ENCODE measurements at regions not wholly inside any gene's neighbourhood (a gene's known extent, or its start where the extent isn't known, plus 50 kb on each side); places are given as distances from the start of the nearest gene placed in this dataset.

DNA sequence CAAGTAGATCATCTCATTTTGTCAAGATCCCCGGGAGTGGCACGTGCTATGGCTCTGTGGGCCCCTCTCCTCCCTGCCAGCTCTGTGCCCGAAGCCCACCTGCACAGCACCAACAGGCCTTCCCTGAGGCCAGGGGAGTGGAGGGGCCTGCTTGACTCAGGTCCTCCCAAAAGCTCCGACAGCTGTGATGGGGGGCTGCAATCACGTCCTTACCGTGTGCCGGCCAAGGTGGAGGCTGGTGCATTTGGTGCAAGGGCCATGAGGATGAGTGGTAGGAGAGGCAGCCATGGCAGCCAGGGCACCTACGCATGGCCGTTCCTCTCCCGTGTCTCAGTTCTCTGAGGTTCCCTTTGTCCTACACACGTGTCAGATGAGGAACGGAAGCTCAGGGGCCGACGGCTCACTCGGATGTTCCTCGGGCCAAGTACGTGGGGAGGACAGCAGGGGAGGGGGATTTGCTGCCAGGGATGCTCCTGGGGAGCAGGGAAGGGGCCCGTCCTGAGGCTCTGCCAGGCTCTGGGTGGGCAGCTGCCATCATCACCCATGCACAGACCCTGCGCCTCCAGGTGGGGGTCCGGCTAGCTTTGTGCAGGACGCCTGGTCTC lies 95.8 kb downstream of the HMX1 start:
- CTCF ChIA-PET = no interaction called here
- H3K4me1 ChIP-seq (ENCODE audit: control insufficient read depth, insufficient read depth, low read length) = no peaks in the 10 kb centered on the region
- ATAC-seq = no peak

More for the DNA sequence above, 95.8 kb downstream of the HMX1 start:
- ChIA-PET RAD21 (ENCODE audit: unreplicated experiment) (no interaction called here), POLR2A (no interaction called here), SMC1A (ENCODE audit: uncharacterized antibody, unreplicated experiment) (no interaction called here)
- in situ Hi-C loops (cut with MboI) (no loop called here), intact Hi-C loops (cut with micrococcal nuclease; ENCODE audit: unreplicated experiment) (no loop called here)
- 53% methylated on average over 21 of the region's 21 CpGs for WGBS (ENCODE audit: insufficient coverage, insufficient replicate concordance, low lambda C conversion rate, missing lambda C conversion rate)
- FAIRE-seq = no peak
- H3K9ac ChIP-seq (ENCODE audit: control insufficient read depth, insufficient read depth, low read length) = no peak overlapping the region
- no peaks in the 10 kb centered on the region for H3K79me2 ChIP-seq (ENCODE audit: control insufficient read depth, insufficient read depth, low read length)
- no TSS peak for BruUV-seq (replicated peaks)
- no peak overlapping the region for H3K4me2 ChIP-seq (ENCODE audit: control insufficient read depth, insufficient read depth)
- no peak for DNase-seq (ENCODE audit: low read depth, low spot score)
- no peaks in the 10 kb centered on the region for H3K27me3 ChIP-seq (replicated peaks in 1 of 2; ENCODE audit: control insufficient read depth in 2 of 2, insufficient read depth in 2 of 2, low read length in 1 of 2)
- no peak for TF ChIP-seq SP1 (IDR thresholded peaks at IDR 0.05; ENCODE audit: low read depth, low read length)
- TF ChIP-seq FOXK2 (IDR thresholded peaks at IDR 0.05) = no peak
- no peak for TF ChIP-seq POLR2AphosphoS5 (IDR thresholded peaks at IDR 0.05; ENCODE audit: low read length)
- TF ChIP-seq ZNF384 (IDR thresholded peaks at IDR 0.05; ENCODE audit: borderline replicate concordance, low read depth, low read length) = no peak
- TF ChIP-seq RAD51 (IDR thresholded peaks at IDR 0.05) = no peak
- TF ChIP-seq FOS (IDR thresholded peaks at IDR 0.05; ENCODE audit: borderline replicate concordance, extremely low read depth, insufficient read length) = no peak
- TF ChIP-seq BACH1 (IDR thresholded peaks at IDR 0.05; ENCODE audit: borderline replicate concordance) = no peak
- TF ChIP-seq, protein P1, sequence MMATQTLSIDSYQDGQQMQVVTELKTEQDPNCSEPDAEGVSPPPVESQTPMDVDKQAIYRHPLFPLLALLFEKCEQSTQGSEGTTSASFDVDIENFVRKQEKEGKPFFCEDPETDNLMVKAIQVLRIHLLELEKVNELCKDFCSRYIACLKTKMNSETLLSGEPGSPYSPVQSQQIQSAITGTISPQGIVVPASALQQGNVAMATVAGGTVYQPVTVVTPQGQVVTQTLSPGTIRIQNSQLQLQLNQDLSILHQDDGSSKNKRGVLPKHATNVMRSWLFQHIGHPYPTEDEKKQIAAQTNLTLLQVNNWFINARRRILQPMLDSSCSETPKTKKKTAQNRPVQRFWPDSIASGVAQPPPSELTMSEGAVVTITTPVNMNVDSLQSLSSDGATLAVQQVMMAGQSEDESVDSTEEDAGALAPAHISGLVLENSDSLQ (IDR thresholded peaks at IDR 0.05) = no peak
- TF ChIP-seq, protein P2, sequence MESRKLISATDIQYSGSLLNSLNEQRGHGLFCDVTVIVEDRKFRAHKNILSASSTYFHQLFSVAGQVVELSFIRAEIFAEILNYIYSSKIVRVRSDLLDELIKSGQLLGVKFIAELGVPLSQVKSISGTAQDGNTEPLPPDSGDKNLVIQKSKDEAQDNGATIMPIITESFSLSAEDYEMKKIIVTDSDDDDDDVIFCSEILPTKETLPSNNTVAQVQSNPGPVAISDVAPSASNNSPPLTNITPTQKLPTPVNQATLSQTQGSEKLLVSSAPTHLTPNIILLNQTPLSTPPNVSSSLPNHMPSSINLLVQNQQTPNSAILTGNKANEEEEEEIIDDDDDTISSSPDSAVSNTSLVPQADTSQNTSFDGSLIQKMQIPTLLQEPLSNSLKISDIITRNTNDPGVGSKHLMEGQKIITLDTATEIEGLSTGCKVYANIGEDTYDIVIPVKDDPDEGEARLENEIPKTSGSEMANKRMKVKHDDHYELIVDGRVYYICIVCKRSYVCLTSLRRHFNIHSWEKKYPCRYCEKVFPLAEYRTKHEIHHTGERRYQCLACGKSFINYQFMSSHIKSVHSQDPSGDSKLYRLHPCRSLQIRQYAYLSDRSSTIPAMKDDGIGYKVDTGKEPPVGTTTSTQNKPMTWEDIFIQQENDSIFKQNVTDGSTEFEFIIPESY (IDR thresholded peaks at IDR 0.05) = no peak
- no peaks in the 10 kb centered on the region for H3K36me3 ChIP-seq (ENCODE audit: control insufficient read depth in 2 of 2, insufficient read depth in 2 of 2, low read length in 1 of 2)
- no peak overlapping the region for H3K27ac ChIP-seq (ENCODE audit: control insufficient read depth, insufficient read depth)
- H3K9me3 ChIP-seq (replicated peaks; ENCODE audit: control insufficient read depth, insufficient read depth, low read length) = no peaks in the 10 kb centered on the region; the same call in 2 of the 3 replicates
- H3K4me3 ChIP-seq = no peak overlapping the region
- no peaks in the 10 kb centered on the region for H4K20me1 ChIP-seq (ENCODE audit: control insufficient read depth, insufficient read depth)
- no peak overlapping the region for H2AFZ ChIP-seq (ENCODE audit: control insufficient read depth, low read depth, low read length)
